ENCODE measurements at regions not wholly inside any gene's neighbourhood (a gene's known extent, or its start where the extent isn't known, plus 50 kb on each side); places are given as distances from the start of the nearest gene placed in this dataset.
"Not testable (repeated sequence)": the region's sequence is repeated elsewhere in the genome, so short reads cannot be mapped to it uniquely, and the experiment has no call there.

- H3K9ac ChIP-seq (ENCODE audit: control insufficient read depth, insufficient read depth, low read length); H3K27ac ChIP-seq (ENCODE audit: control insufficient read depth, insufficient read depth); ATAC-seq; H2AFZ ChIP-seq (ENCODE audit: control insufficient read depth, low read depth, low read length); RAD21 ChIA-PET (ENCODE audit: unreplicated experiment); H3K4me1 ChIP-seq (ENCODE audit: control insufficient read depth, insufficient read depth, low read length); H3K27me3 ChIP-seq (replicated peaks in 1 of 2; ENCODE audit: control insufficient read depth in 2 of 2, insufficient read depth in 2 of 2, low read length in 1 of 2); FAIRE-seq; CTCF ChIA-PET; H3K9me3 ChIP-seq (replicated peaks; ENCODE audit: control insufficient read depth, insufficient read depth, low read length); in situ Hi-C loops (cut with MboI); intact Hi-C loops (cut with micrococcal nuclease; ENCODE audit: unreplicated experiment); H3K4me2 ChIP-seq (ENCODE audit: control insufficient read depth, insufficient read depth); H3K36me3 ChIP-seq (ENCODE audit: control insufficient read depth in 2 of 2, insufficient read depth in 2 of 2, low read length in 1 of 2); BruUV-seq (replicated peaks); H3K79me2 ChIP-seq (ENCODE audit: control insufficient read depth, insufficient read depth, low read length); POLR2A ChIA-PET; SMC1A ChIA-PET (ENCODE audit: uncharacterized antibody, unreplicated experiment); DNase-seq (ENCODE audit: low read depth, low spot score); H4K20me1 ChIP-seq (ENCODE audit: control insufficient read depth, insufficient read depth); H3K4me3 ChIP-seq: not testable (repeated sequence)
- WGBS (ENCODE audit: insufficient coverage, insufficient replicate concordance, low lambda C conversion rate, missing lambda C conversion rate), result 19% methylated on average over 3 of the region's 3 CpGs
Observed at GRCh38 chr6:14561563-14561962, 444.0 kb downstream of the CD83 start.

- Histone ChIP-seq H3K9ac (ENCODE audit: control insufficient read depth, insufficient read depth, low read length) (no peak overlapping the region), H3K79me2 (ENCODE audit: control insufficient read depth, insufficient read depth, low read length) (no peaks in the 10 kb centered on the region), H3K9me3 (replicated peaks; ENCODE audit: control insufficient read depth, insufficient read depth, low read length) (no peaks in the 10 kb centered on the region; the same call in 2 of the 3 replicates), H3K36me3 (ENCODE audit: control insufficient read depth in 2 of 2, insufficient read depth in 2 of 2, low read length in 1 of 2) (no peaks in the 10 kb centered on the region), H3K27ac (ENCODE audit: control insufficient read depth, insufficient read depth) (no peak overlapping the region), H4K20me1 (ENCODE audit: control insufficient read depth, insufficient read depth) (no peaks in the 10 kb centered on the region), H3K4me1 (ENCODE audit: control insufficient read depth, insufficient read depth, low read length) (no peaks in the 10 kb centered on the region), H2AFZ (ENCODE audit: control insufficient read depth, low read depth, low read length) (no peak overlapping the region), H3K4me3 (no peak overlapping the region), H3K27me3 (replicated peaks in 1 of 2; ENCODE audit: control insufficient read depth in 2 of 2, insufficient read depth in 2 of 2, low read length in 1 of 2) (no peaks in the 10 kb centered on the region; a peak in 2 of 4 replicates), H3K4me2 (ENCODE audit: control insufficient read depth, insufficient read depth) (no peak overlapping the region)
- ChIA-PET SMC1A (ENCODE audit: uncharacterized antibody, unreplicated experiment) (interaction anchor here (0.7 kb wide), 1 partner anchor 461 kb away, joined by 4 read pairs; no protein-coding TSS in a partner anchor), CTCF (no interaction called here), RAD21 (ENCODE audit: unreplicated experiment) (no interaction called here), POLR2A (no interaction called here)
- FAIRE-seq (no peak), ATAC-seq (no peak), DNase-seq (ENCODE audit: low read depth, low spot score) (no peak)
- intact Hi-C loops (cut with micrococcal nuclease; ENCODE audit: unreplicated experiment) (no loop called here), in situ Hi-C loops (cut with MboI) (no loop called here)
- no peak for TF ChIP-seq PKNOX1 (IDR thresholded peaks at IDR 0.05)
- TF ChIP-seq SREBF2 (IDR thresholded peaks at IDR 0.05; ENCODE audit: low read length), result no peak
- no peak for TF ChIP-seq USF1 (IDR thresholded peaks at IDR 0.05; ENCODE audit: borderline replicate concordance, extremely low read length, insufficient read depth, low read depth, low read length)
- no peak for TF ChIP-seq STAT3 (IDR thresholded peaks at IDR 0.05; ENCODE audit: low read depth, low read length)
- 0% methylated on average over 1 of the region's 1 CpG for WGBS (ENCODE audit: insufficient coverage, insufficient replicate concordance, low lambda C conversion rate, missing lambda C conversion rate)
- BruUV-seq (replicated peaks), result no TSS peak
Observed at GRCh38 chr6:14567842-14568241, 450.3 kb downstream of the CD83 start.

All from GM12878 (cell line).